Central memory CD8-positive, alpha-beta T cell (primary cell): ENCODE measurements at regions not wholly inside any gene's neighbourhood (a gene's known extent, or its start where the extent isn't known, plus 50 kb on each side); places are given as distances from the start of the nearest gene placed in this dataset.

Experiments
- ATAC-seq: fragments of 150-1000 bp; cut with Tn5 transposase; replicated peaks from 2 replicates; pipeline ENCODE4 v1.10.0; 2022; ENCODE audit warnings: mild to moderate bottlenecking, moderate FRiP score, moderate number of reproducible peaks; ENCODE audit not compliant: poor library complexity, severe bottlenecking; ENCODE audit errors: extremely low read depth
- DNase-seq, 2 donors: peaks; one replicate each; pipeline ENCODE4 v3.0.0; 2021; ENCODE audit warnings: low spot score in 2 of 2
- H3K27ac Mint-ChIP-seq: one replicate; pipeline ENCODE4 v1.8.0; 2022; ENCODE audit warnings: low read depth, mild to moderate bottlenecking, moderate library complexity, mixed read lengths
- H3K27me3 Mint-ChIP-seq: one replicate; pipeline ENCODE4 v1.8.0; 2022; ENCODE audit warnings: mixed read lengths
- H3K36me3 Mint-ChIP-seq: one replicate; pipeline ENCODE4 v1.8.0; 2022; ENCODE audit warnings: mild to moderate bottlenecking, moderate library complexity, mixed read lengths; ENCODE audit not compliant: insufficient read depth
- H3K4me1 Mint-ChIP-seq: one replicate; pipeline ENCODE4 v1.8.0; 2022; ENCODE audit warnings: mixed read lengths
- H3K4me3 Mint-ChIP-seq: one replicate; pipeline ENCODE4 v1.8.0; 2022; ENCODE audit warnings: mild to moderate bottlenecking, moderate library complexity, mixed read lengths
- H3K9me3 Mint-ChIP-seq: one replicate; pipeline ENCODE4 v1.8.0; 2022; ENCODE audit warnings: mixed read lengths

DNA sequence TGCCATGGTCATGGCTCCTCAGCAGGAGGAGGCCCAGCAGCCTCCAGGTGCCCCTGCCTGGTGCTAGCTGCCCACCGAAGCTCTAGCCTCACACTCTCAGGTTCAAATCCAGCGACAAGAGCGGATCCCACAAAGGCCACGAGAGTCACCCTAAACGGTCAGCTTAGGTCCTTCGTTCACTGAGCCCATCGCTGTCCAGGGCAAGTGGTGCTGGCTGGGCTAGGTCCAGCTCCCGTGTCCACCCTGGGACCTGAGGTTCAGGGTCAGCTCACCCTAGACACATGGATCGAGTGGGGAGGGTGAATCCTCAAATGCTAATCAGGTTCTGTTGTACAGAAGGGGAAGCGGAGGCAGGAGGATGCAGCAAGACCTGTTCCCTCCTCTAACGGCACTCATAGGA, 171.9 kb upstream of the SULF2 start:
- Mint-ChIP-seq H3K4me3 (no peak overlapping the region), H3K9me3 (no peaks in the 10 kb centered on the region), H3K36me3 (no peaks in the 10 kb centered on the region), H3K27me3 (peaks cover 22% of the 10 kb centered on the region), H3K27ac (no peak overlapping the region), H3K4me1 (no peaks in the 10 kb centered on the region)
- ATAC-seq (no peak), DNase-seq (no peak)

DNA sequence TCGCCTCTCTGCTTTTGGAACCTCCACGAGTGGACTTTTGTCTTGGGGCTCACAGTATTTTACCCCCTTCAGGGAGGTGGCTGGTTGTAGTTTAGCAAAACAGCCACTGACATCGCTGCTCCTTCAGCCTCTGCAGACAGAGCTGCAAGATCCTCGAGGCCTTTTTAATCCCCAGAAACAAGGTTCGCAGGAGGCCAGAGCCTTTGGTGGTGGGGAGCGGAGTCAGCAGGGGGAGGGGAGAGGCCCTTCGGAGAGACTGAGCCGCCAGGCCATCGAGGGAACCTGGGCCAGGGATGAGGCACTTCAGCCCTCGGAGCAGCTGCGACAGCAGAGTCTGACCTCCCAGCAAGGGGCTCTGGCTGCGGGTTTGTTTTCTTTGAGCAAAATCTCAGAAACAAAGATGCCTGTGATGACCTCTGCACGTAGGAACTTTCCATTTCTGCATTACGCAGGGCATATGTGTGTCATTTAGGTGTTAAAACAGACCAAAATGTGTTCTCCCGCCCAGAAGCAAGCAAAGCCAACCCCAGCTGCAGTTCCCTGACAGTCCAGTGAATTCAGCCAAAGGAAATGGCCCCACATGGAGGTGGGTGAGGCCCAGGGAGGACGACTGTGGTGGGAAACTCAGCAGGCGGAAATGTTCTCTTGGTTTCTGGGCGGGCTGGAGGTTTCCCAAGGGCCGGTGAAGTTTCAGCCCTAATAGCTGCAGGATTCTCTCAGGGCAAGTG, 171.2 kb upstream of the SULF2 start:
- H3K9me3 Mint-ChIP-seq, result no peaks in the 10 kb centered on the region
- H3K27ac Mint-ChIP-seq, result no peak overlapping the region
- no peak overlapping the region for H3K4me3 Mint-ChIP-seq
- H3K36me3 Mint-ChIP-seq, result no peaks in the 10 kb centered on the region
- DNase-seq, result no peak
- no peak for ATAC-seq
- no peaks in the 10 kb centered on the region for H3K4me1 Mint-ChIP-seq
- H3K27me3 Mint-ChIP-seq, result peaks cover 22% of the 10 kb centered on the region

DNA sequence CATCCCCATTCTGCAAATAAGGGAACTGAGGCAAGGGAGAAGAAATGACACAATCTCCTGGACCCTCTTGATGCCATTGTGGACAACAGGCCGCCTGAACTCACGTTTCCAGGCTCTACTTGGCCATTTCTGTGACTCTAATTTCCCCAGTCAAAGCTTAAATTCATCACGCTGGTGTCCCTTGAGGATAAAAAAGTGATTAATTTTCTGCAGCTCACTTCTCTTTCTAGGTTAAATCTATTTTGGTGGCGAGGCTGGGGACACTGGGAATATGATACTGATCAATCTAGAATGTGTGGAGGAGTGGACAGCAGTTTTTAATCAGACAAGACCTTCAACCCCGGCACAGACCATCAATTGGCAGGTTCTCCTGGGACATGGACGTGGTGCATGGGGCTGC, 168.2 kb upstream of the SULF2 start:
- H3K36me3 Mint-ChIP-seq, result no peaks in the 10 kb centered on the region
- no peak overlapping the region for H3K4me3 Mint-ChIP-seq
- no peaks in the 10 kb centered on the region for H3K9me3 Mint-ChIP-seq
- H3K27me3 Mint-ChIP-seq, result peaks cover 22% of the 10 kb centered on the region
- H3K4me1 Mint-ChIP-seq, result no peaks in the 10 kb centered on the region
- ATAC-seq (no peak), DNase-seq (no peak)
- H3K27ac Mint-ChIP-seq, result no peak overlapping the region

DNA sequence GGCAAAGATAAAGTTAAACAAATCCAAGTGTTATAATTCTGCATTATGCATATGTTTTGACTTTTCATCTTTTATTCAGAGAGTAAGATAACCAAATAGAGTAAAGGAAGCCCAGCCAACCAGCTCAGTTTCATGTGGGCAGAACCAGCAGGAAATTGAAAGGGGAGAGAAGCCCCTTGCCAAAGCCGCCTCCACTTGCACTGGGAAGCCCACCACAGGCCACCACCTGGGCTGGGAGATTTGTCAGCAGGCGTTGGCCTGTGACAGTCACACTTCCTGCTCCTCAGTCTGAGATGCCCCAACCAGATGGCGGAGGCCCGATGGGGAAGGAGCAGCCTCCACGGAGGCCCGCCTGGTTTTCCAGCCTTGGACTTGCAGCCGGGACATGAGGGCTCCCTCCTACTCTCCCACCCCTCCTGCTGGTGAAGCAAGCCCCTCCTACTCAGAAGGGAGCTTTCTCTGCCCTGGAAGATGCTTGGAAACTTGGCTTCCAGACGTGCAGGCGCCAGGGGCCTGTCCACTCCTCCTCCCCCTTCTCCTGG, 166.8 kb upstream of the SULF2 start:
- no peak for ATAC-seq
- H3K9me3 Mint-ChIP-seq, result no peaks in the 10 kb centered on the region

DNA sequence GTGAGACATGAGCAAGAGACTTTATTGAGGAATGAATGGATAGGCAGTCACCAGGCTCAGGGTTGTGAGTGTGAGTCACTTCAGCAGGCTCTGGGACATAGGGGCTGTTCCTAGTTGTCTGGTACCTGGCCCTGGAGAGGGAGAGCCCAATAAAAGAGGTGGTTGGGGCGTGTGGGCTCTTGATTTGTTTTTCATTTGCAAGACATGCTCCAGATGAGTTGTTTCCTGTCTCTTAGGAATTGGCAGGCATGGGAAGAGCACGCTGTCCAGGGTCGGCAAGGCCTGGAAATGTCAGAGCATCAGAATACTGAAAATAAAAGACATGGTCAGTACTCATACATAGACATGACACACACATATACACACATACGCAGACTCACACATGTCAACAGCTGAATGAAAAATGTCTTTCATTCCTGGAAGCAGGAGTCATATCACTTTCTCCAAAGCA, 166.3 kb upstream of the SULF2 start:
- Mint-ChIP-seq H3K9me3 (no peaks in the 10 kb centered on the region), H3K36me3 (no peaks in the 10 kb centered on the region), H3K27me3 (peaks cover 29% of the 10 kb centered on the region), H3K27ac (no peak overlapping the region), H3K4me1 (no peaks in the 10 kb centered on the region), H3K4me3 (no peak overlapping the region)
- DNase-seq (no peak), ATAC-seq (no peak)

More for the DNA sequence above, 166.8 kb upstream of the SULF2 start:
- H3K27ac Mint-ChIP-seq, result no peak overlapping the region
- no peak overlapping the region for H3K4me3 Mint-ChIP-seq
- DNase-seq, result no peak
- peaks cover 23% of the 10 kb centered on the region for H3K27me3 Mint-ChIP-seq
- H3K4me1 Mint-ChIP-seq, result no peaks in the 10 kb centered on the region
- no peaks in the 10 kb centered on the region for H3K36me3 Mint-ChIP-seq

DNA sequence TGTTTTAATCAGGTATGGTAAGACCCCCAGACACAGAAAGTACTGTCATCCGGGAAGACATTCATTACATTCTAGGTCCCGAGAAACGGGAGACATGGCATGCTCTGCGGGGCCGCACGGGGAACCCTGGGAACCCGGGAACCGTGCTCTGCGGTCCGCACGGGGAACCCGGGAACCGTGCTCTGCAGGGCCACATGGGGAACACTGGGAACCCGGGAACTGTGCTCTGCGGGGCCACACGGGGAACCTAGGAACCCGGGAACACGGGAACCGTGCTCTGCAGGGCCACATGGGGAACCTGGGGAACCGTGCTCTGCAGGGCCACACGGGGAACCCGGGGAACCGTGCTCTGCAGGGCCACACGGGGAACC, 165.6 kb upstream of the SULF2 start:
- peaks cover 35% of the 10 kb centered on the region for H3K27me3 Mint-ChIP-seq
- H3K9me3 Mint-ChIP-seq, result no peaks in the 10 kb centered on the region
- no peak for DNase-seq
- H3K27ac Mint-ChIP-seq, result no peak overlapping the region
- no peak for ATAC-seq
- H3K4me3 Mint-ChIP-seq, result no peak overlapping the region
- H3K36me3 Mint-ChIP-seq, result no peaks in the 10 kb centered on the region
- H3K4me1 Mint-ChIP-seq, result no peaks in the 10 kb centered on the region

DNA sequence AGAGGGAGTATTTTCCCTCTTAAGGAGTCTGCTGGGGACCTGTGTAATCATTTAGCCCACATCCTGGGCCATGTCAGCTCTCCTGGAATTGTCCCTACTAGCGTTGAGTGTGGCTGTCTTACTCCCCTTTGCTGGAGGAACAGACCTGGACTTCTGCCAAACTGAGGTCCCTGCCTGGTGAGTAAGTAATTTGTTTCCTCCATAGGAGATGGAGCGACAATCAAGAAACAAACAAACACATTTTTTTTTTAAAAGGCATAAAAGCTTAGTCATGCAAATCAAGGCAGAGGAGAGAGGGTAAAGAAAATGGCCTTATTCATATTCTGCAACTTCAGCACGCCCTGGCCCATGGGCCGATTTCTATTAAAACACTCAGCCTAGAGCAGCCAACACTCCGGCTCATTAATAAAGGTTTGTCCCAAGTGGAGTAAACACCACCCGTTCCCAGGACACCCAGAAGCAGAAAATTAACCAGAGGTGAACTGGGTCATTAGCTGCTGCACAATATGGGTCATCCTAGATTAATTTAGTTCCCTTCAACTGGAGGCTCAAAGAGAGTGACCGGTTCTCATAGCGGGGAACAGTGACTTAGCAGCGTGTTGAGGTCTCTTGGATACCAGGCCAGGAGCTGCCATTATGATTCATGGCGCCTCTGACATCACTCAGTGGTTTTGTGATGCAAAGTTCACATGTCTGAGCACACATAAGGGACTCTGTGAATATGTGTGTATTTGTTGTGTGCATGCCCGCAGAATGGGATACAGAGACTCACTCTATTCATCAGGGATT, 165.0 kb upstream of the SULF2 start:
- Mint-ChIP-seq H3K4me3 (no peak overlapping the region), H3K36me3 (no peaks in the 10 kb centered on the region)
- no peak for ATAC-seq

DNA sequence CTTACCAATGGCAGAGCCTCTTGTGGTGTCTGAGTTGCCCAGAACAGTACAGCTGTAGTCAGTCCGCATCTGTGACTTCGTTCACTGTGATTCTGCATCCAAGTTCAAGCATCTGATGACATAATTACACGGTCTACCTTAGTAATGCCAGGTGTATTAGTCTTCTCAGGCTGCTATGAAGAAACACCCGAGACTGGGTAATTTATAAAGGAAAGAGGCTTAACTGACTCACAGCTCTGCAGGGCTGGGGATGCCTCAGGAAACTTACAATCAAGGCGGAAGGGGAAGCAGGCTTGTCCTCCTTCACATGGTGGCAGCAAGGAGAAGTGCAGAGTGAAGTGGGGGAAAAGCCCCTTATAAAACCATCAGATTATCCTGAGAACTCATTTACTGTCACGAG, 163.9 kb upstream of the SULF2 start:
- Mint-ChIP-seq H3K9me3 (no peaks in the 10 kb centered on the region), H3K4me1 (no peaks in the 10 kb centered on the region), H3K27ac (no peak overlapping the region), H3K4me3 (no peak overlapping the region), H3K36me3 (no peaks in the 10 kb centered on the region), H3K27me3 (peaks cover 52% of the 10 kb centered on the region)
- DNase-seq, result no peak
- no peak for ATAC-seq

More for the DNA sequence above, 165.0 kb upstream of the SULF2 start:
- DNase-seq, result no peak
- Mint-ChIP-seq H3K27ac (no peak overlapping the region), H3K9me3 (no peaks in the 10 kb centered on the region), H3K4me1 (no peaks in the 10 kb centered on the region), H3K27me3 (peaks cover 41% of the 10 kb centered on the region)

DNA sequence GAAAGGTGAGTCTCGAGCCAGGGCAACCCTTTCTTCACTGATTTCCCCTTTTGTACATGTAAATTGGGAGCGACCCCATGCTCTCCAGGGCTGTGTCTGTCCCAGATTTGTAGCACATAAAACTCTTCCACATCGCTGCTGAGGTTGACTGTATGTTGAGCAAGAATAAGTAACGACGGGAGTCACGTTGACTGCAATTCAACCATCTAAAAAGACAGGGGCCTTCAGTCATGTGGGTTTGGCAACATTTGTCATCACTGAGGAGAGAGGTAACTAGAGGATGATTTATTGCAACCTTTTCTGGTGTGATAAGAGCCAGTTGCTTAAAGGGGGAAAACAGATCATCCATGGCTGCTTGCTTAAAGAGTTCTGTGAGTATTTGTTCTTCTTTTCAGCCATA, 159.4 kb upstream of the SULF2 start:
- H3K27me3 Mint-ChIP-seq, result peaks cover 46% of the 10 kb centered on the region
- H3K4me3 Mint-ChIP-seq, result no peak overlapping the region
- no peaks in the 10 kb centered on the region for H3K36me3 Mint-ChIP-seq
- H3K4me1 Mint-ChIP-seq, result no peaks in the 10 kb centered on the region
- DNase-seq (no peak), ATAC-seq (no peak)
- H3K9me3 Mint-ChIP-seq, result no peaks in the 10 kb centered on the region
- H3K27ac Mint-ChIP-seq, result no peak overlapping the region

DNA sequence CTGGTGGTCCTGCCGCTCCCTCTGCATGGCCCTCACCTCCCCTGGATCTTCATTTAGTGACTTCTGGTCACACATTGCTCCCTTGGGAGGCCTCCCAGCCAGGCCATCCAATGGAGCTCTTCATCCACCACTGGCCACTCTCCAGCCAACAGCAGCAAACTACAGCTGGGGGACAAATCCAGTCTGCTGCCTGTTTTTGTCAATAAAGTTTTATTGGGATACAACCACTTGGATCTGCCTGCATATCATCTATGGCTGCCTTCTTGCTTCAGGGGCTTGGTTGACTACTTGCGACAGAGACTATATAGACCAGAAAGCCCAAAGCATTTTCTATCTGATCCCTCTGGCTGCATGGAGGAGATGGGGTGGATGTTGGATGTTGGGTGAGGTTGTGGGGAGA, 156.6 kb upstream of the SULF2 start:
- no peak for ATAC-seq
- Mint-ChIP-seq H3K4me3 (no peak overlapping the region), H3K27ac (no peak overlapping the region), H3K27me3 (peaks cover 63% of the 10 kb centered on the region), H3K9me3 (no peaks in the 10 kb centered on the region), H3K36me3 (no peaks in the 10 kb centered on the region), H3K4me1 (no peaks in the 10 kb centered on the region)
- no peak for DNase-seq

DNA sequence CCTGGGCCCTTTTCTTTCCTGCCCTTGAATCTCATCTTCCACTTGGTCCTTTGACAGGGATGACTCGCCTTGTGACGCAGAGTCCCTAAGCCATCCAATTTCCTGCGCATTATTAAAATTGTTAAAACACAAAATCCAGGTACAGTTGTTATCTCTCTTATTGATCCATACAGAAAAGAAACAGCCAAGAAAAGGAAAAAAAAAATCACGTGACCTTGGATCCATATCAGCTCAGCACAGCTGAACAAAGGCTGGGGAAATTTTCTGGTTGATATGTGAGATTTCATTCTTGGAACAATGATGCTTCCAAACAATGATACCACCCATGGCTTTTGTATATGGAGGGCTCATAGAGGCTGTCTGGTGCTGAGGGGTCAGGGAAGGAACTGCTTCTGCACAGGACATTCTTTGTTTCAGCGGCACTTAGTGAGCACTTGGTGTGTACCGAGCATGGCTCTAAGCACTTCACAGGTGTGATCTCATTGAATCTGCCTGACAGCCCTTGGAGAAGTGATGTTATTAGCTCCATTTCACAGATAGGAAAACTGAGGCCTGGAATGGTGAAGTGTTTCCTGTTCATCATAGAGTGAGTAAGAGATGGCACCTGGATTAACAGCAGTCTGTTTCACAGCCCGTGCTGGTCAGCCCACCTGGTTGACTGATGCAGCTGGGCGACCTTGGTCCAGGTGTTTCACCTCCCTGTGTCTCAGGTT, 155.0 kb upstream of the SULF2 start:
- H3K9me3 Mint-ChIP-seq, result no peaks in the 10 kb centered on the region
- H3K36me3 Mint-ChIP-seq, result no peaks in the 10 kb centered on the region
- H3K4me3 Mint-ChIP-seq, result no peak overlapping the region
- DNase-seq (no peak), ATAC-seq (no peak)
- no peaks in the 10 kb centered on the region for H3K4me1 Mint-ChIP-seq
- H3K27me3 Mint-ChIP-seq, result peaks cover 62% of the 10 kb centered on the region
- no peak overlapping the region for H3K27ac Mint-ChIP-seq

DNA sequence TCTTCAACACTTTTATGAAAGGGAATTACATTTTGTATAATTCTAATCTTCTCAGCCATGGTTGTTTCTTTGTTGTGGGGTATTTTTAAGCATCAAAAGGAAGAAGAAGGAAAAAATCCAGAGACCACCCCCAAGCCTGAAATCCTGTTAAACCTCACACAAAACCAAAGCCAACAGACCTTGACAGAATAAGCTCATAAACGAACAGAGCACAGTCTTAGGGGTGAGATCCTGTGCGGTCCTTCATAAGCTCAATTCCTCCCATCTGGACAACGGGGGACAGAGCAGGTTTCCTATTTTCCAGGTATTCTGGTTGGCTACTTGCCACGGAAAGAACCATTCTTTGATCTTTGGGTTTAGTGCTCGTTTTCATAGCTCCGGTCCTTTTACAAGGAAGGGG, 151.3 kb upstream of the SULF2 start:
- DNase-seq (no peak), ATAC-seq (no peak)
- Mint-ChIP-seq H3K36me3 (no peaks in the 10 kb centered on the region), H3K27ac (no peak overlapping the region), H3K9me3 (no peaks in the 10 kb centered on the region), H3K27me3 (peaks cover 52% of the 10 kb centered on the region), H3K4me3 (no peak overlapping the region), H3K4me1 (no peaks in the 10 kb centered on the region)
